HG02884 (cell line): ENCODE measurements at regions not wholly inside any gene's neighbourhood (a gene's known extent, or its start where the extent isn't known, plus 50 kb on each side); places are given as distances from the start of the nearest gene placed in this dataset.

Source experiments
- ATAC-seq: cut with Tn5 transposase; IDR thresholded peaks from one replicate; pipeline ENCODE4 v1.9.1; 2021; ENCODE audit warnings: mild to moderate bottlenecking, moderate library complexity; ENCODE audit not compliant: unreplicated experiment

GRCh38 chr1:213669964-213670691 lies 317.6 kb upstream of the PROX1 start:
- ATAC-seq: no peak

GRCh38 chr1:213670692-213671023 lies 317.1 kb upstream of the PROX1 start:
- no peak for ATAC-seq

GRCh38 chr1:213675043-213675442 lies 312.7 kb upstream of the PROX1 start:
- no peak for ATAC-seq

- ATAC-seq: no peak
Observed at GRCh38 chr1:213676736-213677135, 311.0 kb upstream of the PROX1 start.

- no peak for ATAC-seq
Observed at GRCh38 chr1:213678348-213678747, 309.4 kb upstream of the PROX1 start.

- no peak for ATAC-seq
Observed at GRCh38 chr1:213678753-213679152, 309.0 kb upstream of the PROX1 start.

GRCh38 chr1:213679153-213679552 lies 308.6 kb upstream of the PROX1 start:
- ATAC-seq: no peak

GRCh38 chr1:213680677-213681325 lies 307.0 kb upstream of the PROX1 start:
- no peak for ATAC-seq

GRCh38 chr1:213681788-213682340 lies 305.9 kb upstream of the PROX1 start:
- ATAC-seq: no peak

GRCh38 chr1:213683529-213683928 lies 304.2 kb upstream of the PROX1 start:
- no peak for ATAC-seq

GRCh38 chr1:213684454-213684853 lies 303.3 kb upstream of the PROX1 start:
- ATAC-seq: no peak

GRCh38 chr1:213685992-213686582 lies 301.7 kb upstream of the PROX1 start:
- no peak for ATAC-seq

- ATAC-seq: no peak
Observed at GRCh38 chr1:213686983-213687382, 300.8 kb upstream of the PROX1 start.

- ATAC-seq: no peak
Observed at GRCh38 chr1:213687832-213688231, 299.9 kb upstream of the PROX1 start.

- ATAC-seq: no peak
Observed at GRCh38 chr1:213688655-213689054, 299.1 kb upstream of the PROX1 start.

GRCh38 chr1:213689260-213689659 lies 298.5 kb upstream of the PROX1 start:
- ATAC-seq: no peak

GRCh38 chr1:213690341-213690917 lies 297.3 kb upstream of the PROX1 start:
- no peak for ATAC-seq

- no peak for ATAC-seq
Observed at GRCh38 chr1:213692321-213692720, 295.5 kb upstream of the PROX1 start.

GRCh38 chr1:213693864-213694263 lies 293.9 kb upstream of the PROX1 start:
- no peak for ATAC-seq

- no peak for ATAC-seq
Observed at GRCh38 chr1:213697192-213697802, 290.5 kb upstream of the PROX1 start.

GRCh38 chr1:213698092-213698702 lies 289.6 kb upstream of the PROX1 start:
- ATAC-seq: no peak
